Stomach (tissue), 4 donors: ENCODE measurements at regions not wholly inside any gene's neighbourhood (a gene's known extent, or its start where the extent isn't known, plus 50 kb on each side); places are given as distances from the start of the nearest gene placed in this dataset.

Experiments
- CTCF ChIP-seq, 7 experiments: fragments of 450-650 bp in 4 of 7; fragments of 200-600 bp in 3 of 7; sonication (generic) in 3 of 7; IDR thresholded peaks; one replicate each; pipeline ENCODE4 v1.5.1; 2016 to 2019; ENCODE audit warnings: antibody characterized with exemption in 7 of 7, control low read depth in 2 of 7, mild to moderate bottlenecking in 1 of 7
- EP300 ChIP-seq: sonication (generic); formaldehyde crosslinking; IDR thresholded peaks from one replicate; pipeline ENCODE4 v1.6.1; 2017; ENCODE audit warnings: antibody characterized with exemption
- POLR2A ChIP-seq, 4 donors: fragments of 450-650 bp; IDR thresholded peaks; one replicate each; pipeline ENCODE4 v1.6.1; 2016; ENCODE audit warnings: antibody characterized with exemption in 4 of 4, control low read depth in 2 of 4, mild to moderate bottlenecking in 1 of 4, moderate library complexity in 1 of 4
- POLR2AphosphoS5 ChIP-seq, 3 donors: sonication (generic); formaldehyde crosslinking; IDR thresholded peaks; one replicate each; pipeline ENCODE4 v1.6.1; 2016; ENCODE audit warnings: antibody characterized with exemption in 3 of 3

DNA sequence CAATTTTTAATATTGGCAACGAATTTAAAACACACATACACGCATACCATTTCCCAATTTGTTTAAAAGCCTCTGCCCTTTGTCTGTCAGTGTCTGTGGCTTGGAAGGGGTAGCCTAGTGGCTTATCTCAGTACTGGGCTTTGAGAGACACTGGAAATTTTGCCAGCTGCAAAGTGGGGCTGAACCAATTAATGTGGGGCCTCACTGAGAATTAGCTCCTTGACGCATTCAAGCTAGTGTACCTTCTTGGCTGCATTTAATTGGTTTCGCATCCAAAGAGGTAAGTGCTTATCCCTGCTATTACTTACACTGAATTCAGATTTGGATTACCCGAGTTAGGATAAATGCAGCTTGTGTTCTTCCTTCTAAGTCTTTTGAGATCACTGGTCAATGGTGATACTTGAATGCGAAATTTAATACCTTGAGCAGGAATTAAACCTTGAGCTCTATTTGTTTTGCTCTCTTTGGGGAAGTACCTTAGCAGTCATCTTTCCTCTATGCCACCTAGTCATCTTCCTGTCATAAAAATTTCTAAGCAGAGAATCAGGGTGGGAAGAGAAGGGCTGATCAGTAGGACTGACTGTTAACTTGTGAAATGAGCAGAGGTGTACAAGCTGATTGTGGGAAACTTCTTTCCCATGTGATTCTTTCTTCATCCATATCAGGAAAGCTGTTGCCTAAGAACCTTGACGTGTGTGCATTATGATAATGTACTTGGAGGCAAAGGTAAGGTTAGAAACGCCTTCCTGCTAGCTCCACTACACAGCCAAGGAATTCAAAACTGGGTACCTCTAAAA, 187.7 kb upstream of the E2F8 start:
- no peak for TF ChIP-seq CTCF (IDR thresholded peaks at IDR 0.05)
- TF ChIP-seq POLR2A (IDR thresholded peaks at IDR 0.05), result no peak
- peak in 1 of 3 donors; percentile 64 for TF ChIP-seq POLR2AphosphoS5 (IDR thresholded peaks at IDR 0.05)
- TF ChIP-seq EP300, result no peak
